HG02970 (cell line): ENCODE measurements at regions not wholly inside any gene's neighbourhood (a gene's known extent, or its start where the extent isn't known, plus 50 kb on each side); places are given as distances from the start of the nearest gene placed in this dataset.

Experiments
- ATAC-seq: cut with Tn5 transposase; IDR thresholded peaks from one replicate; pipeline ENCODE4 v1.9.1; 2021; ENCODE audit warnings: mild to moderate bottlenecking, moderate library complexity, moderate number of reproducible peaks; ENCODE audit not compliant: unreplicated experiment, low FRiP score

GRCh38 chr5:118555727-118556126, 432.6 kb downstream of the DTWD2 start:
- no peak for ATAC-seq

- no peak for ATAC-seq
Observed at GRCh38 chr5:118554981-118555380, 433.4 kb downstream of the DTWD2 start.

- no peak for ATAC-seq
Observed at GRCh38 chr5:118554241-118554640, 434.1 kb downstream of the DTWD2 start.

GRCh38 chr5:118553662-118554061, 434.7 kb downstream of the DTWD2 start:
- ATAC-seq: no peak

GRCh38 chr5:118552731-118553360, 435.5 kb downstream of the DTWD2 start:
- no peak for ATAC-seq

DNA sequence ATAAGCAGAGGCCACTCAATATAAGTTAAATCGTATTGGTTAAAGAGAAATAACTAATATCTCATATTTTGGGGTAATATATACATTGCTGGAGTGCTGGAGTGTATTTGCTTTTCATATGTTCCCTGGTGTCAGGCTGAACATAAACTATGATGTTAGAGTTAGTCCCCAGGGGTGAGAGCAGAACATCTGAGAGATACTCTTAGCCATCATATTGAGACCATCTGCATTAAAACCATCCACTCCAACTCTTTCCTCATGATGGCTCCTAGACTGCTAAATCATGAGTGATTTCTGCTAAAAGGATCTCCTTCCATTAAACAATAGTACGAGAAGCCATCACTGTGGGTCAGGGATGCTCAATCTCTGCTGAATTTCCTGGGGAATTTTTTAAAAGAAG, 436.2 kb downstream of the DTWD2 start:
- ATAC-seq: no peak

GRCh38 chr5:118551716-118552115, 436.6 kb downstream of the DTWD2 start:
- no peak for ATAC-seq

- no peak for ATAC-seq
Observed at GRCh38 chr5:118551031-118551430, 437.3 kb downstream of the DTWD2 start.

GRCh38 chr5:118548761-118549720, 439.3 kb downstream of the DTWD2 start:
- no peak for ATAC-seq

DNA sequence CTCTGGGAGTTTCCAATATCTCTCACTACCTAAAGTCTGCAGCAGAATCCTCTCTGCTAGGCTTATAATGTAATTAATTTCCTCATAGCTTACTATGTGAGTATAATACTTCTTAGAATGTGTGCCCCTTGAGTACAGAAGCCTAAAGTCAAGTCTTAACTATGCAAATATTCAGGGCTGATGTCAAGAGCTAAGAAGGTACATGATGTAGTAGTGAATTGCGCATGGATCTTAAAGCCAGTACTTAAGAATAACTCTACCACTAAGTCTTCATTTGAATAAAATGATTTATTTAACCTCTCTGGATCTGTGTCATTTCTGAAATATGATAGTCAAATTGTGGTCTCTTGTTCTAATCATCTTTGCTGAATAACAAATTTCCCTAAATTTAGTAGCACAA, 442.9 kb downstream of the DTWD2 start:
- no peak for ATAC-seq

- no peak for ATAC-seq
Observed at GRCh38 chr5:118544887-118545449, 443.4 kb downstream of the DTWD2 start.

- ATAC-seq: no peak
Observed at GRCh38 chr5:118533923-118534322, 454.4 kb downstream of the DTWD2 start.

GRCh38 chr5:118533156-118533555, 455.2 kb downstream of the DTWD2 start:
- no peak for ATAC-seq

DNA sequence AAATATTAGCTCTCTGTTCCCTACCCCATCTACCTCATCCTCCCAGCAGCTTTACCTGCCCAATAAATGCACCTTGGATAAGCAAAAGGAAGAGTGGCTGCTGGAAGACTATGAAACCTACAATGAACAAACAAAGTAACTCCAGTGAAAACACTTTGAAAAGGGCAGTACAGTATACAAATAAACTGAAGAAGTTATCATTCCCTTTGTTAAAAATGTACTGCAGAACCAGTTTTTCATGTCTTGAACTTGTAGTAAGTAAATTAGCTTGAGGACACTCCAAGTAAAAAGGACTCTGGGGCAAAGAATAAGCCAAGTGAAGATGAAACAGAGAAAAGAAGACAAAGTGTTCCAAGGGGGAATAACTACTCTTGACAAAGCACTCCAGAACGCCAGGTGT, 457.1 kb downstream of the DTWD2 start:
- no peak for ATAC-seq

GRCh38 chr5:118529361-118530144, 458.8 kb downstream of the DTWD2 start:
- ATAC-seq: no peak

DNA sequence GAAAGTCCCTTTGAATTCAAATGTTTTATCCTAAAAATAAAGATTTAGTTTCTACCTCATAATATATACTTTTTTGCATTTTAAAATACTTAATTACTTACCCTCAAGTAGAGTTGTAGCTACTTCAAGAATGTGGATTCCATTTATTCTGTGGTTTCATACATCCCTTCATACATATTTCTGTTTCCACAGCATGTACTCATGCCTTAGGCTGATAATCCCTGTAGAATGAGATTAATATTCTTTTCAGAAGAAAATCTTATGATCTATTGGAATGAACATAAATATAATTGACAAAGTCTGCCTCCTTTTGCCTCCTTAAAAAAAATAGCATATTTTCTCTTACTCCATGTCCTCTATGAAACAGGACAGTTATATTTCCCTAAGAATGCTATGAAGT, 465.7 kb downstream of the DTWD2 start:
- no peak for ATAC-seq

- no peak for ATAC-seq
Observed at GRCh38 chr5:118520771-118521415, 467.5 kb downstream of the DTWD2 start.

GRCh38 chr5:118519466-118519865, 468.9 kb downstream of the DTWD2 start:
- ATAC-seq: no peak

GRCh38 chr5:118518720-118519119, 469.6 kb downstream of the DTWD2 start:
- ATAC-seq: no peak

- ATAC-seq: no peak
Observed at GRCh38 chr5:118511846-118512245, 476.5 kb downstream of the DTWD2 start.
